ENCODE measurements at regions not wholly inside any gene's neighbourhood (a gene's known extent, or its start where the extent isn't known, plus 50 kb on each side); places are given as distances from the start of the nearest gene placed in this dataset.

DNA sequence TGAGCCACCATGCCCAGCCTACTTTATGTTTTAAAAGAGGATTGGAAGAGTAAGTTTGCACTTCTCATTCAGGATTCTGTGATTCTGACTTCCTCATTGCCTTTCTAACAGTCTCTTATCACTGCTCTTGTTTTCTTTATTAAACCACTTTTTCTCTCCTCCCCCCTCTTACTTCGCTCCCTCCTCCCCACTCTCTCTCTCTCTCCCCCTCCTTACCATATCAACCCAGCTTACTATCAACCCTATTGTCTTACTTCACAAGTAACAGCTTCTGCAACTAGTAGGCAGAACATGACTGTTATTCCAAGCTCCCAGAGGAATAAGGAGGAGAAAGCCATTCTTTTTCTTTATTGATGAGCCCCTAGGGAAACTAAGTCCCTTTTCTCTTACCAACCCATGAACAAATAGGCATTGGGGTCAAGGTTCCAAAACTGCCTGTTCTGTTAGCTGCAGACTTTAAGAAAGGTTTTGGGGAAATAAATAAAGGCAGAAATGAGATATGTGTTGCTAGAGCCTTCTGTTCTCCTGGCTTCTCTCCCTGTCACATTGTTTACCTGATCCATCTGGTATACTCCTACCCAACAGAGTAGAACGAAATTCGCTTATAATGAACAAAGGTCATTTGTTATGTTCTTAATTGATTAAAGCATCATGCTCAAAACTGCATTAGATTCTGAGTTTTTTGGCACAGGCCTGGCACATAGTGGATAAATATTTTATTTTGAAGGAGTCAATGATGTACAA lies 56.4 kb upstream of the RASGRP1 start (continued):
- TF ChIP-seq, protein P1, sequence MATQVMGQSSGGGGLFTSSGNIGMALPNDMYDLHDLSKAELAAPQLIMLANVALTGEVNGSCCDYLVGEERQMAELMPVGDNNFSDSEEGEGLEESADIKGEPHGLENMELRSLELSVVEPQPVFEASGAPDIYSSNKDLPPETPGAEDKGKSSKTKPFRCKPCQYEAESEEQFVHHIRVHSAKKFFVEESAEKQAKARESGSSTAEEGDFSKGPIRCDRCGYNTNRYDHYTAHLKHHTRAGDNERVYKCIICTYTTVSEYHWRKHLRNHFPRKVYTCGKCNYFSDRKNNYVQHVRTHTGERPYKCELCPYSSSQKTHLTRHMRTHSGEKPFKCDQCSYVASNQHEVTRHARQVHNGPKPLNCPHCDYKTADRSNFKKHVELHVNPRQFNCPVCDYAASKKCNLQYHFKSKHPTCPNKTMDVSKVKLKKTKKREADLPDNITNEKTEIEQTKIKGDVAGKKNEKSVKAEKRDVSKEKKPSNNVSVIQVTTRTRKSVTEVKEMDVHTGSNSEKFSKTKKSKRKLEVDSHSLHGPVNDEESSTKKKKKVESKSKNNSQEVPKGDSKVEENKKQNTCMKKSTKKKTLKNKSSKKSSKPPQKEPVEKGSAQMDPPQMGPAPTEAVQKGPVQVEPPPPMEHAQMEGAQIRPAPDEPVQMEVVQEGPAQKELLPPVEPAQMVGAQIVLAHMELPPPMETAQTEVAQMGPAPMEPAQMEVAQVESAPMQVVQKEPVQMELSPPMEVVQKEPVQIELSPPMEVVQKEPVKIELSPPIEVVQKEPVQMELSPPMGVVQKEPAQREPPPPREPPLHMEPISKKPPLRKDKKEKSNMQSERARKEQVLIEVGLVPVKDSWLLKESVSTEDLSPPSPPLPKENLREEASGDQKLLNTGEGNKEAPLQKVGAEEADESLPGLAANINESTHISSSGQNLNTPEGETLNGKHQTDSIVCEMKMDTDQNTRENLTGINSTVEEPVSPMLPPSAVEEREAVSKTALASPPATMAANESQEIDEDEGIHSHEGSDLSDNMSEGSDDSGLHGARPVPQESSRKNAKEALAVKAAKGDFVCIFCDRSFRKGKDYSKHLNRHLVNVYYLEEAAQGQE (IDR thresholded peaks at IDR 0.05), result no peak

DNA sequence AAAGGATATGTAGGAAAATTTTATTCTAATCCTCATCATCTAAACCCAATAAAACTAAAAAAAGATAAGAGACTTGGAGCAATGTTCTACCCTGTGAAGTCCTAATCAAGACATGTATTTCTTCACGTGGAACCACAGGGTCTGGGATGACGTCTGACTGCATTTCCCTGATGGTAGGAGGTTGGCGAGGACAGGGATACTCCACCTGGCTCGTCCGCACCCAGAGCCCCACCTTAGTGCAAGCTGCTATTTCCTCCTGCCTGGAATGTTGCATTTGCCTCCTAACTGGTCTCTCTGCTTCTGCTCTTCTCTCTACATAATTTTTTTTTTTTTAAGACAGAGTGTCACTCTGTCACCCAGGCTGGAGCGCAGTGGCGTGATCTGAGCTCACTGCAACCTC lies 57.7 kb upstream of the RASGRP1 start:
- DNase-seq (ENCODE audit: low read depth in 1 of 2, low spot score in 1 of 2) (no peak), ATAC-seq (no peak), FAIRE-seq (no peak)
- ChIA-PET CTCF (no interaction called here), POLR2A (no interaction called here)
- WGBS (ENCODE audit: missing lambda C conversion rate), result 60% methylated on average over 7 of the region's 7 CpGs
- Histone ChIP-seq H3K4me2 (no peak overlapping the region), H3K4me3 (no peak overlapping the region), H3K27ac (no peak overlapping the region), H3K9me3 (no peaks in the 10 kb centered on the region), H3K4me1 (no peaks in the 10 kb centered on the region)
- TF ChIP-seq EHMT2 (IDR thresholded peaks at IDR 0.05; ENCODE audit: low read depth) (no peak), HDAC2 (IDR thresholded peaks at IDR 0.05) (no peak), MAZ (IDR thresholded peaks at IDR 0.05; ENCODE audit: borderline replicate concordance, low read depth, low read length) (no peak), MAFK (IDR thresholded peaks at IDR 0.05; ENCODE audit: partially characterized antibody) (no peak), FOXS1 (CRISPR knock-in tag; IDR thresholded peaks at IDR 0.05) (no peak), RARB (CRISPR knock-in tag; IDR thresholded peaks at IDR 0.05) (no peak), HOXB13 (CRISPR knock-in tag; IDR thresholded peaks at IDR 0.05; ENCODE audit: low read depth) (no peak), KDM5A (IDR thresholded peaks at IDR 0.05) (no peak), ESRRA (IDR thresholded peaks at IDR 0.05; ENCODE audit: borderline replicate concordance, low read length) (no peak), TFCP2L1 (CRISPR knock-in tag; IDR thresholded peaks at IDR 0.05) (no peak), ZSCAN20 (CRISPR knock-in tag; IDR thresholded peaks at IDR 0.05) (no peak), EHF (CRISPR knock-in tag; IDR thresholded peaks at IDR 0.05) (no peak)
- TF ChIP-seq, protein P2, sequence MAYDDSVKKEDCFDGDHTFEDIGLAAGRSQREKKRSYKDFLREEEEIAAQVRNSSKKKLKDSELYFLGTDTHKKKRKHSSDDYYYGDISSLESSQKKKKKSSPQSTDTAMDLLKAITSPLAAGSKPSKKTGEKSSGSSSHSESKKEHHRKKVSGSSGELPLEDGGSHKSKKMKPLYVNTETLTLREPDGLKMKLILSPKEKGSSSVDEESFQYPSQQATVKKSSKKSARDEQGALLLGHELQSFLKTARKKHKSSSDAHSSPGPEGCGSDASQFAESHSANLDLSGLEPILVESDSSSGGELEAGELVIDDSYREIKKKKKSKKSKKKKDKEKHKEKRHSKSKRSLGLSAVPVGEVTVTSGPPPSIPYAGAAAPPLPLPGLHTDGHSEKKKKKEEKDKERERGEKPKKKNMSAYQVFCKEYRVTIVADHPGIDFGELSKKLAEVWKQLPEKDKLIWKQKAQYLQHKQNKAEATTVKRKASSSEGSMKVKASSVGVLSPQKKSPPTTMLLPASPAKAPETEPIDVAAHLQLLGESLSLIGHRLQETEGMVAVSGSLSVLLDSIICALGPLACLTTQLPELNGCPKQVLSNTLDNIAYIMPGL (CRISPR knock-in tag; IDR thresholded peaks at IDR 0.05; ENCODE audit: borderline replicate concordance), result no peak
- TF ChIP-seq, protein P3, sequence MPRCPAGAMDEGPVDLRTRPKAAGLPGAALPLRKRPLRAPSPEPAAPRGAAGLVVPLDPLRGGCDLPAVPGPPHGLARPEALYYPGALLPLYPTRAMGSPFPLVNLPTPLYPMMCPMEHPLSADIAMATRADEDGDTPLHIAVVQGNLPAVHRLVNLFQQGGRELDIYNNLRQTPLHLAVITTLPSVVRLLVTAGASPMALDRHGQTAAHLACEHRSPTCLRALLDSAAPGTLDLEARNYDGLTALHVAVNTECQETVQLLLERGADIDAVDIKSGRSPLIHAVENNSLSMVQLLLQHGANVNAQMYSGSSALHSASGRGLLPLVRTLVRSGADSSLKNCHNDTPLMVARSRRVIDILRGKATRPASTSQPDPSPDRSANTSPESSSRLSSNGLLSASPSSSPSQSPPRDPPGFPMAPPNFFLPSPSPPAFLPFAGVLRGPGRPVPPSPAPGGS (IDR thresholded peaks at IDR 0.05), result no peak
- TF ChIP-seq, protein P4, sequence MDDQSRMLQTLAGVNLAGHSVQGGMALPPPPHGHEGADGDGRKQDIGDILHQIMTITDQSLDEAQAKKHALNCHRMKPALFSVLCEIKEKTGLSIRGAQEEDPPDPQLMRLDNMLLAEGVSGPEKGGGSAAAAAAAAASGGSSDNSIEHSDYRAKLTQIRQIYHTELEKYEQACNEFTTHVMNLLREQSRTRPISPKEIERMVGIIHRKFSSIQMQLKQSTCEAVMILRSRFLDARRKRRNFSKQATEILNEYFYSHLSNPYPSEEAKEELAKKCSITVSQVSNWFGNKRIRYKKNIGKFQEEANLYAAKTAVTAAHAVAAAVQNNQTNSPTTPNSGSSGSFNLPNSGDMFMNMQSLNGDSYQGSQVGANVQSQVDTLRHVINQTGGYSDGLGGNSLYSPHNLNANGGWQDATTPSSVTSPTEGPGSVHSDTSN (IDR thresholded peaks at IDR 0.05), result no peak
- TF ChIP-seq, protein P5, sequence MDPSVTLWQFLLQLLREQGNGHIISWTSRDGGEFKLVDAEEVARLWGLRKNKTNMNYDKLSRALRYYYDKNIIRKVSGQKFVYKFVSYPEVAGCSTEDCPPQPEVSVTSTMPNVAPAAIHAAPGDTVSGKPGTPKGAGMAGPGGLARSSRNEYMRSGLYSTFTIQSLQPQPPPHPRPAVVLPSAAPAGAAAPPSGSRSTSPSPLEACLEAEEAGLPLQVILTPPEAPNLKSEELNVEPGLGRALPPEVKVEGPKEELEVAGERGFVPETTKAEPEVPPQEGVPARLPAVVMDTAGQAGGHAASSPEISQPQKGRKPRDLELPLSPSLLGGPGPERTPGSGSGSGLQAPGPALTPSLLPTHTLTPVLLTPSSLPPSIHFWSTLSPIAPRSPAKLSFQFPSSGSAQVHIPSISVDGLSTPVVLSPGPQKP (IDR thresholded peaks at IDR 0.05; ENCODE audit: low read depth, low read length), result no peak

All from A549 (cell line).